ENCODE measurements at regions not wholly inside any gene's neighbourhood (a gene's known extent, or its start where the extent isn't known, plus 50 kb on each side); places are given as distances from the start of the nearest gene placed in this dataset.

DNA sequence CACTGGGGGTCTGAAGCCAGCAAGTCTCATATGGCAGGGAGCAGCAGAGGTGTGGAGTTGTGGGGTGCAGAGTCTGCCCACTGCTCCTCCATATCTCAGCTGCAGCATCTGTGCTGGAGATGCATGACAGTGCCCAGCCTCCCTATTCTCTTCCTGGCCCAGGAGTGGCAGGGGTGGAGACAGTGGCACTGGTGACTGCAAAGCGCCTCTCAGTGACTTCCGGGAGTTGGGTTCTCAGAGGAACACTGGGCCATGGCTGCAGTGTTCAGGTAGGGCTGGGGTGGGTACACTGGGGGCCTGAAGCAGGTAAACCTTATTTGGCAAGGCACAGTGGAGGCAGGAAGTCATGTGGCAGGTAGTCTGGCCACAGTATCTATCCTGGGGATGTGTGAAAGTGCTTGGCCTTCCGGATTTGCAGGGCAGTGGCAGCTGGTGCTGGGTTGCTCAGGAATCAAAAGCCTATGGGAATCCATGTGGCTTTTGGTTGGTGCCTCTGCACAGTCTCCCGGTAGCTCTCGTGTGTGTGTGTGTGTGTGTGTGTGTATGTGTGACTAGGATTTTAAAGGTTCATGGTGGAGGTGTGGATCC lies 60.3 kb upstream of the THUMPD2 start:
- Histone ChIP-seq H3K36me3 (no peaks in the 10 kb centered on the region), H3K27ac (no peak overlapping the region), H3K4me3 (no peak overlapping the region), H3K4me1 (no peaks in the 10 kb centered on the region), H3K27me3 (no peaks in the 10 kb centered on the region), H3K9me3 (peaks cover 0 to 27% (median 9%) of the 10 kb centered on the region in 12 donors)
- ATAC-seq = no peak
- intact Hi-C loops (cut with DNase I) = no loop called here
- 66 to 100% (median 87%) methylated on average over 2 to 5 of the region's 5 CpGs for WGBS, 4 donors
- TF ChIP-seq, protein P1, sequence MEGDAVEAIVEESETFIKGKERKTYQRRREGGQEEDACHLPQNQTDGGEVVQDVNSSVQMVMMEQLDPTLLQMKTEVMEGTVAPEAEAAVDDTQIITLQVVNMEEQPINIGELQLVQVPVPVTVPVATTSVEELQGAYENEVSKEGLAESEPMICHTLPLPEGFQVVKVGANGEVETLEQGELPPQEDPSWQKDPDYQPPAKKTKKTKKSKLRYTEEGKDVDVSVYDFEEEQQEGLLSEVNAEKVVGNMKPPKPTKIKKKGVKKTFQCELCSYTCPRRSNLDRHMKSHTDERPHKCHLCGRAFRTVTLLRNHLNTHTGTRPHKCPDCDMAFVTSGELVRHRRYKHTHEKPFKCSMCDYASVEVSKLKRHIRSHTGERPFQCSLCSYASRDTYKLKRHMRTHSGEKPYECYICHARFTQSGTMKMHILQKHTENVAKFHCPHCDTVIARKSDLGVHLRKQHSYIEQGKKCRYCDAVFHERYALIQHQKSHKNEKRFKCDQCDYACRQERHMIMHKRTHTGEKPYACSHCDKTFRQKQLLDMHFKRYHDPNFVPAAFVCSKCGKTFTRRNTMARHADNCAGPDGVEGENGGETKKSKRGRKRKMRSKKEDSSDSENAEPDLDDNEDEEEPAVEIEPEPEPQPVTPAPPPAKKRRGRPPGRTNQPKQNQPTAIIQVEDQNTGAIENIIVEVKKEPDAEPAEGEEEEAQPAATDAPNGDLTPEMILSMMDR (IDR thresholded peaks at IDR 0.05) = no peak
- no peak for TF ChIP-seq POLR2A (IDR thresholded peaks at IDR 0.05)
- DNase-seq = no peak

DNA sequence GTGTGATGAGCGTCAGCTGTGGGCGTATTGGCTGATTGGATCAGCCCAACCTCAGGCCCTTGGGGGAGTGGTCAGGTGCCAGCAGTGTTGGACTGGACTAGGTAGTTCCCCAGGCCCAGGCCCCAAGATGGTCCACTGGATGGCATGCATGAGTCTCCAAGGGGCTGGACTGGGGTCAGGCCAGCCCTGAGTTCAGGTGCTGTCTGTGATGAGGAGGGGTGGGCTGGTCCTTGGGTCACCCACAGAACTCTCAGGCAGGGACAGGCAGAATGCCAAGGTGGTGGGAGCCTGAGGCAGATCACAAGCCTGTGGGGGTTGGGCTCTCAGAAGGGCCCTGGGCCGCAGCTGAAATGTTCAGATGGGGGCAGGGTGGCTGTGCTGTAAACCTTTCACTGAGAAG lies 59.5 kb upstream of the THUMPD2 start:
- 92 to 100% (median 97%) methylated on average over 2 to 3 of the region's 3 CpGs for WGBS, 4 donors
- H3K27ac ChIP-seq = no peak overlapping the region

DNA sequence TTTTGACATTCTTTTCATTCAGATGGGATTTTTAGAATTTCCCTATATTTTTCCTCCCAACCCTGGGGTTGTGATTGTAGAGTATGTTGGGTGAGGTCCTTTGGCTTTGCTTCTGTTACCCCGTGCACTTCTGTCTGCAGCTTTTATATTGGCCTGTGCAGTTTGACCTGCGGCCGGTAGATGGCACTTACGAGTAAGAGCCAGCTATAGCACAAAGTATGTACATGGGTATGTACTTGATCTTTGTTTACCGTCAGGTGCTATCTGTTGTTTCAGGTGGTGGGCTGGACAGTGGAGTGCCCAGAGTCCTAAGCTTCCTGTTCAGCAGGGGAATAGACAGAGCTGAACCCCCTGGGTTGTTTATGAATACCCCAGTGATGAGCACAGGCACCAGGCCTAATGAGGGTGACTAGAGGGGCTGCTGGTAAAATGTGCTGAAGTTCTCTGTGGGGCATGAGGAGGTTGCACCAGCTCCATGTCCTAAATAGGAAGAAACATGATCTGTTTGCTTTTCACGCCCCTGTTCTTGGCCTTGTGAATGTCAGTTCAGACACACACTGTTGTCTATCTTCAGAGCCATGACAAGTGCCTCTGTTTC lies 58.9 kb upstream of the THUMPD2 start:
- Histone ChIP-seq H3K27ac (no peak overlapping the region), H3K36me3 (no peaks in the 10 kb centered on the region), H3K4me3 (no peak overlapping the region), H3K9me3 (peaks cover 0 to 24% (median 9%) of the 10 kb centered on the region in 12 donors), H3K27me3 (no peaks in the 10 kb centered on the region), H3K4me1 (no peaks in the 10 kb centered on the region)
- intact Hi-C loops (cut with DNase I) = no loop called here
- DNase-seq (no peak), ATAC-seq (peak in 2 of 4 donors; percentile 29 to 51)
- WGBS, 4 donors = 37 to 43% (median 38%) methylated on average over 6 of the region's 6 CpGs
- no peak for TF ChIP-seq POLR2A (IDR thresholded peaks at IDR 0.05)
- TF ChIP-seq, protein P1 (IDR thresholded peaks at IDR 0.05) = peak; percentile 48 to 73 (median 65)

More for the DNA sequence above, 59.5 kb upstream of the THUMPD2 start:
- H3K36me3 ChIP-seq = no peaks in the 10 kb centered on the region
- ATAC-seq (peak in 1 of 4 donors; percentile 20), DNase-seq (no peak)
- TF ChIP-seq, protein P1 (IDR thresholded peaks at IDR 0.05) = no peak
- TF ChIP-seq POLR2A (IDR thresholded peaks at IDR 0.05) = no peak
- H3K4me3 ChIP-seq = no peak overlapping the region
- H3K27me3 ChIP-seq = no peaks in the 10 kb centered on the region
- H3K9me3 ChIP-seq = peaks cover 0 to 24% (median 9%) of the 10 kb centered on the region in 12 donors
- no peaks in the 10 kb centered on the region for H3K4me1 ChIP-seq
- intact Hi-C loops (cut with DNase I) = no loop called here

DNA sequence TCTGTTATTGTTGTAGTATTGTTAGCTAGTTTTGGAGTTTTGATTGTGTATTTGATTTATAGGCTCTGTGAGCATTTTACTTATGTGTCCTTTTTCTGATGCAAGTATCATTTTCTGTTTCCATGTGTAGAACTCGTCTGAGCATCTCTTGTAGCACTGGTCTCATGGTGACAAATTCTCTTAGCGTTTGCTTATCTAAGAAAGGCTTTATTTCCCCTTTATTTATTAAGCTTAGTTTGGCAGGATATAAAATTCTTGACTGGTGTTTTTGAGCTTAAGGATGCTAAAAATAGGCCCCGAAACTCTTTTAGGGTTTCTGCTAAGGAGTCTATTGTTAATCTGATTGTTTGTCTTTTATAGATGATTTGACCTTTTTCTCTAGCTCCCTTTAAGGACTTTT lies 57.6 kb upstream of the THUMPD2 start:
- TF ChIP-seq, protein P1 (IDR thresholded peaks at IDR 0.05) = no peak
- TF ChIP-seq POLR2A (IDR thresholded peaks at IDR 0.05) = no peak
- ATAC-seq (no peak), DNase-seq (no peak)
- peaks cover 0 to 24% (median 9%) of the 10 kb centered on the region in 12 donors for H3K9me3 ChIP-seq
- no peaks in the 10 kb centered on the region for H3K27me3 ChIP-seq
- intact Hi-C loops (cut with DNase I) = no loop called here
- 85 to 91% (median 87%) methylated on average over 3 of the region's 3 CpGs for WGBS, 4 donors
- H3K27ac ChIP-seq = no peak overlapping the region
- no peak overlapping the region for H3K4me3 ChIP-seq
- H3K4me1 ChIP-seq = no peaks in the 10 kb centered on the region
- no peaks in the 10 kb centered on the region for H3K36me3 ChIP-seq
